HG02840 (cell line): ENCODE measurements at regions not wholly inside any gene's neighbourhood (a gene's known extent, or its start where the extent isn't known, plus 50 kb on each side); places are given as distances from the start of the nearest gene placed in this dataset.

Experiments
- ATAC-seq: cut with Tn5 transposase; IDR thresholded peaks from one replicate; pipeline ENCODE4 v1.9.1; 2021; ENCODE audit warnings: mild to moderate bottlenecking, moderate library complexity, moderate number of reproducible peaks; ENCODE audit not compliant: unreplicated experiment, low FRiP score

DNA sequence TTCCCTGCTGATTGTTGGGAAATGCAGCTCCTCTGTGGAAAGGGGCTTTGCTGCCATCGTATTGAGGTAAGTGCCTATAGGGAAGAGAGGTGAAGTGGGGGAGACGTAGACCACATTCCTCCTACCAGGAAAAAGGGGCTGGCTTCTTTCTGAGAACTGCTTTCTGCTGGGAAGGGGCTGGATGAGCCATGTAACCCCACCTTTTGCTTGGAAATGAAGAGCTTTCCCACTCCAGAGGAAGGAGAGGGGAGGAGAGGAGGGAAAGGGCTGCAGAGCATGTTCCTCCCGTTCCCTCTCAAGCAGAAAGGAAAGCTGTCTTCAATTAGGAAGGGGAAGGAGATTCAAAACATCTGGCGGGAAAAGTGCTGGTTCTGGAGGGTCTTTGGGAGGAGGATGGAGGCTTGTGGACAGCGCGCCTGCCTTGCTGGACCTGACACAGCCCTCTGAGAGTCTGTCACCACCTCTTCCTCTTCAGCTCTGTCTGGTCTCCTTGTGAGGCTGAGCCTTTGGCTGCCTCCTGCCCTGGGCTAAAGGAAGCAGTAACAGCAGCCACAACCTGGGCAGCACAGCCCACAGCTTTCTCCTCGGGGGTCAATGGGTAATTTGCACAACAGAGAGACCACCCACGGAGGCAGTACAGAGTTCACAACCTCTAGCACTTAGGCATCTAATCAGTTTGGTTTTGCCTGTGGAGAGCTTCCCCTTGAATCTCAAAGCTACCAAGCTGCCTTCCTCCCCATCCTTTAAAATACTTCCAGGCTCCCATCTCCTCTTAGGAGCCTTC, 410.0 kb upstream of the TNP1 start:
- no peak for ATAC-seq

DNA sequence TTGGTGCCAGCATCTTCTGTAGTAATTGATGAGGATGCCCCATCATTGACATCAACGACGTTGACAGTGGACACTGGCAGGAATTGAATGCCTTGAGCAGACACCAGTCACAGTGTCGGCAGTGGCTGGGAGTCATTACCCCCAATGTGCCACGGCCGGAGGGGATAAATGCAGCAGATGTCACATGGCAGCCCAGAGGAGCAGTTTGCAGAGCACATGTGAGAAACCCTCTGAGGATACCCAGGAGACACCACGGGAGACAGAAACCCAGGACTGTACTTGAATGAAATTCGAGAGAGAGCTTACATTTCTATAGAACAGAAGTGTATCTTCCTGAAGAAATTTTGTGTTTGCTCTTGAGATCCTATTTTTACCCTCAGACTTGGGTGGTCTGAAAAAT, 409.1 kb upstream of the TNP1 start:
- ATAC-seq: no peak

- no peak for ATAC-seq
Observed at GRCh38 chr2:217267758-217268157, 407.9 kb upstream of the TNP1 start.

- ATAC-seq: no peak
Observed at GRCh38 chr2:217263756-217264155, 403.9 kb upstream of the TNP1 start.

- no peak for ATAC-seq
Observed at GRCh38 chr2:217262911-217263310, 403.0 kb upstream of the TNP1 start.

DNA sequence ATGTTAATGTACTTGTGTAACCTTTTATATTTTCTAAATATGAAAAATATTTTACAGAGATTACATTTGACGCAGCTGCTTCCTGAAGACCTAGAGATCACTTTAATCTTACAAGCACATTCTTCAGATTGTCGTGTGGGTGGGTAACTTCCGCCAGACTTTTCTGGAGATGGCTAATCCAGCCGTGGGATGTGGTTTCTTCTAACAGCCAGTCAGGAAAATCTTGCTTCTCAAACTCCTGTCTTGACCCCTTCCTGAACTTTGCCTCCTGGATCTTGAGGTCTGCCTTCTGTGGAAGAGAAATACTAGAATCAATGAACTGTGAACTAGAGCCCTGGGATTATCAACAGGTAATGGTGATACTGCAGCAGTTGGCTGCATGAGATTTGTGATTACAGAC, 401.6 kb upstream of the TNP1 start:
- ATAC-seq: no peak

DNA sequence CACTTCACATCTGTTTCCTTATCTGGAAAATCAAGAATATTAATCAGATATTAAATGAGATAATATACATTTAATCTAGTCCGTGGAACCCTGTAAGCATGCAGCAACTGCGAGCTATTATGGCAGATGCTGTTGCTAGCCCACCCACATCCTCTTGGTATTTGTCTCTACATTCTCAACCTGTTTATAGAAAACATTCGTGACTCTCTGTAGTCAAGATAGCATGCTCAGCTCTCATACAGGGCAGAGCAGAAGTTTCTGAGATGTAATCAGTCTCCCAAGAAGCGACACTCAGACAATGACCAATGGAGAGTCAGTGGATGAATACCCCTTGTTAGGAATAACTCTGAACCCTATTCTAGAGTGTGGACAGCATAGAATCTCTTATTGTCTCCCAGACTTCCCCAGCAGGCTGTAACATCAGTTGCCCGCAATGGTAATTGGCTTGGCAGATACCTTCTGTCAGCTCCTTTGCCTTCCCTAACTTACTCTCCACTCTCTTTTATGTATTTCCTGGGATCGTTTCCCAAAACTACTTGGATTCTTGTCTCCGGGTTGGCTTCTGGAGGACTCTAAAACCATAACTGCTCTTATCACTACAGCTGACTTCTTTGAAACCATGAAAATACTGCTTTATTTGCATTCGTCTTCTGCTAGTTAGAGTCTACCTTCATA, 400.7 kb upstream of the TNP1 start:
- ATAC-seq: no peak

DNA sequence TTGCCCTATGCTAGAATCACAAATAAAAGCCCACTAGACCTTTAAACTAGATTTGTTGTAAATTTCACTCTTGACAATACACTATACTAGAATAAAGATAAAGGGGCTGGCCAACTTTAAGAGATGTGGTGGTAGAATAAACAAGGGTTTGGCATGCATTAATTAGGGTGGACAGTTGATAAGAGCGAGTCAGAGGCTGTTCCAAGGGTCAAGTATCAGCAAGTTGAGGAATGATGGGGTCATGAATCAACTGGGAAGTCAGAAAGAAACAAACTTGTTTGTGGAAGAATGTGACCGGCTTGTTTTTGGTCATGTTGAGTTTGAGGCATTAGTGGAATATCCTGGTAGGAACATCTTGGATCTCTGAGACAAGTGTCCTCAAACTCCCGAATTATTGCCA, 398.3 kb upstream of the TNP1 start:
- no peak for ATAC-seq

GRCh38 chr2:217256251-217256650, 396.4 kb upstream of the TNP1 start:
- ATAC-seq: no peak

DNA sequence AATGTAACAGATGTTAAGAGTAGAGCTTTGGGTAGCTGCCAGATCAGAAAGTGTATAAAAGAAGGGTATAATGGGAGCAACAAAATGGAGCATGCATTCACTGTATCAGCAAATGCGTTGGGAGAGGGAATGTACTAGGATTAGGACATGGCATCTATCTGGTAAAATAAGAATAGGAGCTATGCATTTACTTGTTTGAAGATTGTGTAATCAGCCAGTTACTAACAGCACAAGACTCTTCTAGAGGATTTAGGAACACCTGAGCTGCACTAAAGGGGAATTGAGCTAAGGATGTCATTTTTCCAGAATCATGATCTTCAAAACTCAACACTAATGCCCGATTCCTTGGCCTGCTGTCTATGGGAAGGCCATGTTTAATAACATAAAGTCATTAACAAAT, 394.2 kb upstream of the TNP1 start:
- ATAC-seq: no peak

- no peak for ATAC-seq
Observed at GRCh38 chr2:217252181-217252580, 392.3 kb upstream of the TNP1 start.

DNA sequence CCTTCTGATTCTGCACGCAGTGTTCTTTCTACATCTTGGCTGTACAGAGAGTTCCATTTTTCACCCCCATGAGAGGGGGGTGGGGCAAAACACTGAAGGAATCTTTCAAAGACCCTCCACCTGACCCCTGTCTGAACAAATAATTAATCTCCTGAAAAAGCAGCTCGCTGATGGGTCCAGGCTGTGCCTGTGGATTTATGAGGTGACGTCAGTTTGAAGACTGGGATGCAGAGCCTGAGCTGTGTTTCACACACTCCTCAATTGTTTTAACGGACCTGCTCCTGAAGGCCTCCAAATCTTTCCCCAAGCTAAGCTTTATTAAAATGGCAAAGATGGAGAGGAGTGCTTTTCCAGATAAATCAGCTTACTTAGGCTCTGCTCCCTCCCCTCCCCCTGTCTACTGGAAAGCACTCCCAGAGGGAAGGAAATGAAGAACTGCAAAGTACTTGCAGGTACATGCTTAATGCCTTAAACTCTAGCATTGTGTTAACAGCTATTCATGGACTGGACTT, 390.2 kb upstream of the TNP1 start:
- no peak for ATAC-seq

- no peak for ATAC-seq
Observed at GRCh38 chr2:217249121-217250012, 389.5 kb upstream of the TNP1 start.

GRCh38 chr2:217248312-217248935, 388.6 kb upstream of the TNP1 start:
- no peak for ATAC-seq

- no peak for ATAC-seq
Observed at GRCh38 chr2:217247476-217247875, 387.6 kb upstream of the TNP1 start.

GRCh38 chr2:217246108-217246507, 386.2 kb upstream of the TNP1 start:
- no peak for ATAC-seq

DNA sequence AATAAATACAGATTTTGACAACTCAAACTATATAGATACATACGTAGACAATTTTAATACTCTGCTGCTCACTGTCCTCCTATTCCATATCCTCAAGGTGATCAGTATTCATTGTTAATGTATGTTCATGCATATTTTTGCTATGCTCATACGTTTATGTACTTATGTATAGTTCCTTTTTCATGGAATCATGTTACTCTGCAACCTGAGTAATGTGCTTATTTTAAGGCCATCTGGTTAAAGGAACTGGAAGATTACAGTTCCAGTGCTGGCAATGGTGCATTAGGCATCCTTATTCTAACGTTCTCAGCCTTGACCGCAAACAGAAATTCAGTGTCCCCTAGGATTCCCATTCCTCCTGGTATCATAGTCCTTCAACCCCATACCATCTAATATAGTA, 385.0 kb upstream of the TNP1 start:
- no peak for ATAC-seq

DNA sequence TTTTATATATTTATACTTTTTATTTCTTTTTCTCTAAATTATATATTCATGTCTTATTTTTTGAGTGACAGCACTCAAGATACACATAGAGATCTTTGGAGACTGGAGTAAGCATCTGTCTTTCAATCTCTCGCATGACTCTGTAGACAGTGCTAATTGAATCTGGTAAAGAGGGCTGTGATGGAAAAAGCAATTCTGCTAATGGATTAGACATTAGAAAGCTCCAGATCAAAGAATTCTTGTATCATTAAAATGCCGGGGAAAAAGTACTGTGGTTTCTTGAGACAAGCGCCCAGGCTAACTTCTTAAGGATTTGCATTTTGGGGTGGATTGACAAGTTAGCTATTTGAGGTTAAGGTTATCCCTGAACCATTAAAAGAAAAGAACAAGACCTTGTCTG, 383.1 kb upstream of the TNP1 start:
- no peak for ATAC-seq

GRCh38 chr2:217231724-217232123, 371.9 kb upstream of the TNP1 start:
- no peak for ATAC-seq

DNA sequence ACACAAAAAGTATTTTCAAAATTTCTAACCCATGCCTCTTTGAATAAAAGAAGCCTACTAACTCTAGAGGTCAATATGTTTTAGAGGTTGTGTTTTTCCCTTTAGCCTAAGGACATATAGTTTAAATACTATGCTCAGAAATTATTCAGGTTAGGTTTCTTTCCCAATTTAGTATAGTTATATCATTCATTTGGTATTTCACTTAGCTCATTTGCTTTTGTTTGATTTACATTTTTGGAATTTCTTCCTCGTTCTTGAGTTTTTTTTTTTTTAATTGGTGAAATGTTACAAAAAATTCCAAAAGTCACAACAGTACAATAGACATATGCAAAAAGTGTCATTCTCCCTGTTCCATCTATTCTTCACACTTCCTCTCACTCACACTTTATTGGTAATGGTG, 371.3 kb upstream of the TNP1 start:
- no peak for ATAC-seq

GRCh38 chr2:217228732-217229131, 368.9 kb upstream of the TNP1 start:
- no peak for ATAC-seq
